ENCODE measurements at regions not wholly inside any gene's neighbourhood (a gene's known extent, or its start where the extent isn't known, plus 50 kb on each side); places are given as distances from the start of the nearest gene placed in this dataset.
"Not testable (repeated sequence)": the region's sequence is repeated elsewhere in the genome, so short reads cannot be mapped to it uniquely, and the experiment has no call there.

GRCh38 chr13:65584126-65584525 is 1646.0 kb downstream of the PCDH9 start:
- no peak for FAIRE-seq

GRCh38 chr13:65582160-65582559 is 1648.0 kb downstream of the PCDH9 start:
- FAIRE-seq, result no peak

GRCh38 chr13:65564561-65564960 is 1665.6 kb downstream of the PCDH9 start:
- not testable (repeated sequence) for FAIRE-seq

GRCh38 chr13:65562305-65562704 is 1667.8 kb downstream of the PCDH9 start:
- no peak for FAIRE-seq

- peak; percentile 93 for FAIRE-seq
Measured at GRCh38 chr13:65560936-65561335, 1669.2 kb downstream of the PCDH9 start.

GRCh38 chr13:65555962-65556361 is 1674.2 kb downstream of the PCDH9 start:
- FAIRE-seq, result no peak

GRCh38 chr13:65553096-65553727 is 1676.9 kb downstream of the PCDH9 start:
- no peak for FAIRE-seq

- no peak for FAIRE-seq
Measured at GRCh38 chr13:65551208-65551607, 1678.9 kb downstream of the PCDH9 start.

- FAIRE-seq, result no peak
Measured at GRCh38 chr13:65540175-65540574, 1690.0 kb downstream of the PCDH9 start.

GRCh38 chr13:65535370-65535769 is 1694.8 kb downstream of the PCDH9 start:
- peak; percentile 74 for FAIRE-seq

GRCh38 chr13:65532231-65532630 is 1697.9 kb downstream of the PCDH9 start:
- no peak for FAIRE-seq

GRCh38 chr13:65530688-65531087 is 1699.4 kb downstream of the PCDH9 start:
- FAIRE-seq, result no peak

- FAIRE-seq, result no peak
Measured at GRCh38 chr13:65529541-65529940, 1700.6 kb downstream of the PCDH9 start.

GRCh38 chr13:65508745-65509144 is 1721.4 kb downstream of the PCDH9 start:
- FAIRE-seq, result no peak

- no peak for FAIRE-seq
Measured at GRCh38 chr13:65508338-65508737, 1721.8 kb downstream of the PCDH9 start.

GRCh38 chr13:65505941-65506340 is 1724.2 kb downstream of the PCDH9 start:
- no peak for FAIRE-seq

GRCh38 chr13:65504213-65504612 is 1725.9 kb downstream of the PCDH9 start:
- FAIRE-seq, result no peak

- FAIRE-seq, result no peak
Measured at GRCh38 chr13:65500481-65500880, 1729.7 kb downstream of the PCDH9 start.

GRCh38 chr13:65499256-65499655 is 1730.9 kb downstream of the PCDH9 start:
- no peak for FAIRE-seq

GRCh38 chr13:65497265-65497664 is 1732.9 kb downstream of the PCDH9 start:
- FAIRE-seq, result no peak

- FAIRE-seq, result not testable (repeated sequence)
Measured at GRCh38 chr13:65490725-65491124, 1739.4 kb downstream of the PCDH9 start.

- FAIRE-seq, result no peak
Measured at GRCh38 chr13:65488606-65489005, 1741.5 kb downstream of the PCDH9 start.

GRCh38 chr13:65479692-65480091 is 1750.4 kb downstream of the PCDH9 start:
- FAIRE-seq, result no peak

GRCh38 chr13:65473196-65473595 is 1756.9 kb downstream of the PCDH9 start:
- no peak for FAIRE-seq

GRCh38 chr13:65472336-65472735 is 1757.8 kb downstream of the PCDH9 start:
- FAIRE-seq, result no peak

Data from colon (tissue), 2 donors.